Liver (tissue), 8 donors: ENCODE measurements at regions not wholly inside any gene's neighbourhood (a gene's known extent, or its start where the extent isn't known, plus 50 kb on each side); places are given as distances from the start of the nearest gene placed in this dataset.

Source experiments
- DNase-seq: peaks from one replicate; pipeline ENCODE4 v3.0.0-alpha.2; 2017; ENCODE audit warnings: low spot score
- H3K27ac ChIP-seq, 2 donors: one replicate each; pipeline ENCODE4 v1.7.0; 2013; ENCODE audit warnings: inconsistent platforms in 2 of 2, low read length in 2 of 2, control low read depth in 1 of 2, low read depth in 1 of 2, mild to moderate bottlenecking in 1 of 2
- H3K27me3 ChIP-seq, 4 donors: one replicate each; pipeline versions ENCODE4 v1.6.1 to v1.7.0; 2013; ENCODE audit warnings: low read length in 3 of 4, inconsistent platforms in 1 of 4, mild to moderate bottlenecking in 1 of 4, moderate library complexity in 1 of 4; ENCODE audit not compliant: control insufficient read depth in 4 of 4, insufficient read depth in 4 of 4
- H3K36me3 ChIP-seq, 4 donors: one replicate each; pipeline versions ENCODE4 v1.6.1 to v1.7.0; 2013; ENCODE audit warnings: low read length in 3 of 4, mild to moderate bottlenecking in 3 of 4, low read depth in 1 of 4, moderate library complexity in 1 of 4; ENCODE audit not compliant: control insufficient read depth in 4 of 4, insufficient read depth in 3 of 4
- H3K4me1 ChIP-seq, 4 donors: one replicate each; pipeline versions ENCODE4 v1.6.1 to v1.7.0; 2013; ENCODE audit warnings: low read length in 3 of 4, mild to moderate bottlenecking in 3 of 4, moderate library complexity in 1 of 4; ENCODE audit not compliant: control insufficient read depth in 4 of 4, insufficient read depth in 4 of 4
- H3K4me3 ChIP-seq, 3 donors: one replicate each; pipeline versions ENCODE4 v1.6.1 to v1.7.0; 2013; ENCODE audit warnings: low read length in 3 of 3, control low read depth in 1 of 3, low read depth in 1 of 3, mild to moderate bottlenecking in 1 of 3
- H3K9ac ChIP-seq, 2 donors: one replicate each; pipeline ENCODE4 v1.7.0; 2013; ENCODE audit warnings: low read length in 2 of 2, mild to moderate bottlenecking in 2 of 2, moderate library complexity in 2 of 2, control low read depth in 1 of 2, low read depth in 1 of 2
- H3K9me3 ChIP-seq, 4 donors: one replicate each; pipeline versions ENCODE4 v1.6.1 to v1.7.0; 2013; ENCODE audit warnings: low read length in 3 of 4; ENCODE audit not compliant: control insufficient read depth in 4 of 4
- CTCF ChIP-seq: fragments of 150-350 bp; IDR thresholded peaks from 2 replicates; pipeline ENCODE4 v1.5.1; 2017; ENCODE audit warnings: improper control_type of control experiment, low read depth, low read length; ENCODE audit not compliant: missing input control
- EGR1 ChIP-seq, 2 donors: IDR thresholded peaks; 2 replicates each; pipeline ENCODE4 v1.6.1; 2016 to 2018; ENCODE audit warnings: antibody characterized with exemption in 2 of 2, low read depth in 2 of 2
- FOXA1 ChIP-seq: IDR thresholded peaks from 2 replicates; pipeline ENCODE4 v1.6.1; 2016; ENCODE audit warnings: antibody characterized with exemption
- GABPA ChIP-seq, 2 donors: IDR thresholded peaks in 1 of 2; conservative IDR thresholded peaks in 1 of 2; 2 replicates each; pipeline ENCODE4 v1.6.1; 2016; ENCODE audit warnings: antibody characterized with exemption in 2 of 2, mild to moderate bottlenecking in 1 of 2, moderate library complexity in 1 of 2
- HNF4A ChIP-seq, 2 donors: conservative IDR thresholded peaks; 2 replicates each; pipeline ENCODE4 v1.6.1; 2016; ENCODE audit warnings: antibody characterized with exemption in 2 of 2, mild to moderate bottlenecking in 2 of 2
- HNF4G ChIP-seq: IDR thresholded peaks from 2 replicates; pipeline ENCODE4 v1.6.1; 2016; ENCODE audit warnings: antibody characterized with exemption
- JUND ChIP-seq, 2 donors: IDR thresholded peaks; 2 replicates each; pipeline ENCODE4 v1.6.1; 2016; ENCODE audit warnings: antibody characterized with exemption in 2 of 2
- RAD21 ChIP-seq, 2 donors: IDR thresholded peaks; 2 replicates each; pipeline ENCODE4 v1.6.1; 2016; ENCODE audit warnings: antibody characterized with exemption in 2 of 2, mild to moderate bottlenecking in 2 of 2
- RXRA ChIP-seq, 2 donors: IDR thresholded peaks; 2 replicates each; pipeline ENCODE4 v1.6.1; 2017 to 2018; ENCODE audit warnings: antibody characterized with exemption in 2 of 2, mild to moderate bottlenecking in 1 of 2
- SP1 ChIP-seq: IDR thresholded peaks from 2 replicates; pipeline ENCODE4 v1.6.1; 2018; ENCODE audit warnings: antibody characterized with exemption, mild to moderate bottlenecking
- TAF1 ChIP-seq: conservative IDR thresholded peaks from 2 replicates; pipeline ENCODE4 v1.6.1; 2016; ENCODE audit warnings: antibody characterized with exemption, mild to moderate bottlenecking
- WGBS: extraction: QIAGEN DNeasy Blood & Tissue Kit; methylation state at CpG from one replicate; pipeline ENCODE4 v1.1.7; 2013; 5-methylcytosine and 5-hydroxymethylcytosine counted together
- TF ChIP-seq, protein P1 (sequence below): IDR thresholded peaks from 2 replicates; pipeline ENCODE4 v1.6.1; 2016; ENCODE audit warnings: antibody characterized with exemption
- TF ChIP-seq, protein P2 (sequence below): IDR thresholded peaks from 2 replicates; pipeline ENCODE4 v1.6.1; 2016; ENCODE audit warnings: antibody characterized with exemption
- donor health status: healthy.
- donor health status: healthy.
- donor health status: healthy.
- donor health status: healthy.
- donor health status: healthy.

GRCh38 chr6:51283723-51284355 lies 465.2 kb downstream of the TFAP2B start:
- TF ChIP-seq, protein P1, sequence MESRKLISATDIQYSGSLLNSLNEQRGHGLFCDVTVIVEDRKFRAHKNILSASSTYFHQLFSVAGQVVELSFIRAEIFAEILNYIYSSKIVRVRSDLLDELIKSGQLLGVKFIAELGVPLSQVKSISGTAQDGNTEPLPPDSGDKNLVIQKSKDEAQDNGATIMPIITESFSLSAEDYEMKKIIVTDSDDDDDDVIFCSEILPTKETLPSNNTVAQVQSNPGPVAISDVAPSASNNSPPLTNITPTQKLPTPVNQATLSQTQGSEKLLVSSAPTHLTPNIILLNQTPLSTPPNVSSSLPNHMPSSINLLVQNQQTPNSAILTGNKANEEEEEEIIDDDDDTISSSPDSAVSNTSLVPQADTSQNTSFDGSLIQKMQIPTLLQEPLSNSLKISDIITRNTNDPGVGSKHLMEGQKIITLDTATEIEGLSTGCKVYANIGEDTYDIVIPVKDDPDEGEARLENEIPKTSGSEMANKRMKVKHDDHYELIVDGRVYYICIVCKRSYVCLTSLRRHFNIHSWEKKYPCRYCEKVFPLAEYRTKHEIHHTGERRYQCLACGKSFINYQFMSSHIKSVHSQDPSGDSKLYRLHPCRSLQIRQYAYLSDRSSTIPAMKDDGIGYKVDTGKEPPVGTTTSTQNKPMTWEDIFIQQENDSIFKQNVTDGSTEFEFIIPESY, result no peak
- TF ChIP-seq RAD21 (IDR thresholded peaks at IDR 0.05) (no peak), SP1 (no peak), GABPA (IDR thresholded peaks at IDR 0.05 in 1 of 2, conservative IDR thresholded peaks at IDR 0.05 in 1 of 2) (no peak), RXRA (IDR thresholded peaks at IDR 0.05) (no peak), JUND (IDR thresholded peaks at IDR 0.05) (no peak), HNF4G (no peak), TAF1 (no peak), CTCF (no peak), EGR1 (IDR thresholded peaks at IDR 0.05; ENCODE audit: low read depth in 2 of 2) (no peak)
- TF ChIP-seq, protein P2, sequence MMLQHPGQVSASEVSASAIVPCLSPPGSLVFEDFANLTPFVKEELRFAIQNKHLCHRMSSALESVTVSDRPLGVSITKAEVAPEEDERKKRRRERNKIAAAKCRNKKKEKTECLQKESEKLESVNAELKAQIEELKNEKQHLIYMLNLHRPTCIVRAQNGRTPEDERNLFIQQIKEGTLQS, result no peak
- 85% methylated on average over 6 of the region's 6 CpGs for WGBS
- no peaks in the 10 kb centered on the region for H3K9me3 ChIP-seq
- DNase-seq, result no peak
- no peak overlapping the region for H3K4me3 ChIP-seq
- no peaks in the 10 kb centered on the region for H3K36me3 ChIP-seq
- H3K27me3 ChIP-seq, result no peaks in the 10 kb centered on the region
- no peak overlapping the region for H3K27ac ChIP-seq
- H3K9ac ChIP-seq, result no peak overlapping the region
- H3K4me1 ChIP-seq, result no peaks in the 10 kb centered on the region

DNA sequence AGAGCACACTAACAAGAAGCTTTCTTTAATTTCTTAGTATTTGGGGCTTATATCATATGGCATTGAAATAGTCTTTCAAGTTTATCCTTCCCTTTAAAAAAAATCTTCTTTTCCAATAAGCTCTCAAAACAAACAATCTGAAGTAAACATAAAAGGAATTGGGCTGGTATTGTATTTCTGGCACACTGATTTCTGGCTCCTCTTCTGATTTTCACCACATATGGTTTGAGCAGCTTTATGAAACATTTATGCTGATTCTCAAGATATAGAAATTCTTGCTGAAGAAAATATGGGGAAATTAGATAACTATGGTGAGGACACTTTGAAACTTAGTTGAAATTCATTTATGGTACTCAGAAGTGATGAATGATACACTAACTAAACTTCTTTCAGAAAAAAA lies 467.2 kb downstream of the TFAP2B start:
- Histone ChIP-seq H3K27ac (no peak overlapping the region), H3K9ac (no peak overlapping the region), H3K27me3 (no peaks in the 10 kb centered on the region), H3K36me3 (no peaks in the 10 kb centered on the region), H3K4me3 (no peak overlapping the region), H3K9me3 (no peaks in the 10 kb centered on the region), H3K4me1 (no peaks in the 10 kb centered on the region)
- no peak for DNase-seq
- TF ChIP-seq RAD21 (IDR thresholded peaks at IDR 0.05) (no peak), TAF1 (no peak), GABPA (IDR thresholded peaks at IDR 0.05 in 1 of 2, conservative IDR thresholded peaks at IDR 0.05 in 1 of 2) (no peak), EGR1 (IDR thresholded peaks at IDR 0.05; ENCODE audit: low read depth in 2 of 2) (no peak), FOXA1 (no peak), RXRA (IDR thresholded peaks at IDR 0.05) (no peak), HNF4A (conservative IDR thresholded peaks at IDR 0.05) (no peak), CTCF (no peak)
